Liver (tissue), 8 donors: ENCODE measurements at regions not wholly inside any gene's neighbourhood (a gene's known extent, or its start where the extent isn't known, plus 50 kb on each side); places are given as distances from the start of the nearest gene placed in this dataset.

Source experiments
- DNase-seq: peaks from one replicate; pipeline ENCODE4 v3.0.0-alpha.2; 2017; ENCODE audit warnings: low spot score
- H3K27ac ChIP-seq, 2 donors: one replicate each; pipeline ENCODE4 v1.7.0; 2013; ENCODE audit warnings: inconsistent platforms in 2 of 2, low read length in 2 of 2, control low read depth in 1 of 2, low read depth in 1 of 2, mild to moderate bottlenecking in 1 of 2
- H3K27me3 ChIP-seq, 4 donors: one replicate each; pipeline versions ENCODE4 v1.6.1 to v1.7.0; 2013; ENCODE audit warnings: low read length in 3 of 4, inconsistent platforms in 1 of 4, mild to moderate bottlenecking in 1 of 4, moderate library complexity in 1 of 4; ENCODE audit not compliant: control insufficient read depth in 4 of 4, insufficient read depth in 4 of 4
- H3K36me3 ChIP-seq, 4 donors: one replicate each; pipeline versions ENCODE4 v1.6.1 to v1.7.0; 2013; ENCODE audit warnings: low read length in 3 of 4, mild to moderate bottlenecking in 3 of 4, low read depth in 1 of 4, moderate library complexity in 1 of 4; ENCODE audit not compliant: control insufficient read depth in 4 of 4, insufficient read depth in 3 of 4
- H3K4me1 ChIP-seq, 4 donors: one replicate each; pipeline versions ENCODE4 v1.6.1 to v1.7.0; 2013; ENCODE audit warnings: low read length in 3 of 4, mild to moderate bottlenecking in 3 of 4, moderate library complexity in 1 of 4; ENCODE audit not compliant: control insufficient read depth in 4 of 4, insufficient read depth in 4 of 4
- H3K4me3 ChIP-seq, 3 donors: one replicate each; pipeline versions ENCODE4 v1.6.1 to v1.7.0; 2013; ENCODE audit warnings: low read length in 3 of 3, control low read depth in 1 of 3, low read depth in 1 of 3, mild to moderate bottlenecking in 1 of 3
- H3K9ac ChIP-seq, 2 donors: one replicate each; pipeline ENCODE4 v1.7.0; 2013; ENCODE audit warnings: low read length in 2 of 2, mild to moderate bottlenecking in 2 of 2, moderate library complexity in 2 of 2, control low read depth in 1 of 2, low read depth in 1 of 2
- H3K9me3 ChIP-seq, 4 donors: one replicate each; pipeline versions ENCODE4 v1.6.1 to v1.7.0; 2013; ENCODE audit warnings: low read length in 3 of 4; ENCODE audit not compliant: control insufficient read depth in 4 of 4
- CTCF ChIP-seq: fragments of 150-350 bp; IDR thresholded peaks from 2 replicates; pipeline ENCODE4 v1.5.1; 2017; ENCODE audit warnings: improper control_type of control experiment, low read depth, low read length; ENCODE audit not compliant: missing input control
- EGR1 ChIP-seq, 2 donors: IDR thresholded peaks; 2 replicates each; pipeline ENCODE4 v1.6.1; 2016 to 2018; ENCODE audit warnings: antibody characterized with exemption in 2 of 2, low read depth in 2 of 2
- FOXA1 ChIP-seq: IDR thresholded peaks from 2 replicates; pipeline ENCODE4 v1.6.1; 2016; ENCODE audit warnings: antibody characterized with exemption
- GABPA ChIP-seq, 2 donors: IDR thresholded peaks in 1 of 2; conservative IDR thresholded peaks in 1 of 2; 2 replicates each; pipeline ENCODE4 v1.6.1; 2016; ENCODE audit warnings: antibody characterized with exemption in 2 of 2, mild to moderate bottlenecking in 1 of 2, moderate library complexity in 1 of 2
- HNF4A ChIP-seq, 2 donors: conservative IDR thresholded peaks; 2 replicates each; pipeline ENCODE4 v1.6.1; 2016; ENCODE audit warnings: antibody characterized with exemption in 2 of 2, mild to moderate bottlenecking in 2 of 2
- HNF4G ChIP-seq: IDR thresholded peaks from 2 replicates; pipeline ENCODE4 v1.6.1; 2016; ENCODE audit warnings: antibody characterized with exemption
- MAX ChIP-seq: IDR thresholded peaks from 2 replicates; pipeline ENCODE4 v1.6.1; 2016; ENCODE audit warnings: antibody characterized with exemption
- NR2F2 ChIP-seq: IDR thresholded peaks from 2 replicates; pipeline ENCODE4 v1.6.1; 2016; ENCODE audit warnings: antibody characterized with exemption
- RAD21 ChIP-seq, 2 donors: IDR thresholded peaks; 2 replicates each; pipeline ENCODE4 v1.6.1; 2016; ENCODE audit warnings: antibody characterized with exemption in 2 of 2, mild to moderate bottlenecking in 2 of 2
- RXRA ChIP-seq, 2 donors: IDR thresholded peaks; 2 replicates each; pipeline ENCODE4 v1.6.1; 2017 to 2018; ENCODE audit warnings: antibody characterized with exemption in 2 of 2, mild to moderate bottlenecking in 1 of 2
- SP1 ChIP-seq: IDR thresholded peaks from 2 replicates; pipeline ENCODE4 v1.6.1; 2018; ENCODE audit warnings: antibody characterized with exemption, mild to moderate bottlenecking
- TAF1 ChIP-seq: conservative IDR thresholded peaks from 2 replicates; pipeline ENCODE4 v1.6.1; 2016; ENCODE audit warnings: antibody characterized with exemption, mild to moderate bottlenecking
- YY1 ChIP-seq: IDR thresholded peaks from 2 replicates; pipeline ENCODE4 v1.6.1; 2016; ENCODE audit warnings: antibody characterized with exemption, mild to moderate bottlenecking
- WGBS: extraction: QIAGEN DNeasy Blood & Tissue Kit; methylation state at CpG from one replicate; pipeline ENCODE4 v1.1.7; 2013; 5-methylcytosine and 5-hydroxymethylcytosine counted together
- TF ChIP-seq, protein P1 (sequence below): IDR thresholded peaks from 2 replicates; pipeline ENCODE4 v1.6.1; 2016; ENCODE audit warnings: antibody characterized with exemption
- TF ChIP-seq, protein P2 (sequence below): IDR thresholded peaks from 2 replicates; pipeline ENCODE4 v1.6.1; 2016; ENCODE audit warnings: antibody characterized with exemption
- donor health status: healthy.
- donor health status: healthy.
- donor health status: healthy.
- donor health status: healthy.
- donor health status: healthy.

DNA sequence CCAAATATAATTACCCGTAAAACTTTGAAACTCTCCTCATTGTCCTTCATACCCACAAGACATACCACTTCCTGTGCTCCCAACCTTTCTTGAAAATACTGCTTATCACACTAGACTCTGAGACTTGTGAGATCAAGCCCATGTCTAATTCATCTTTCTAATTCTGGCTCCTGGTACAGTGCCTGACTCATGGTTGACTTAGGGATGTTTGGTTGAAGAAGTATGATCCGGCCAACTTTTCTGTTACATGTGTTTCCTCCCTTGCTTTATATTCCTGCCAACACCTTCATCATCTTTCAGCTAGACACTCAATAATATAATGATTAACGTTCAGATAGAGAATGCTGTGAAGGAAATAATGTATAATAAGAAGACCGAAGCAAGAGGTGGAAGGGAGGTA, 58.2 kb downstream of the MEX3B start:
- no peaks in the 10 kb centered on the region for H3K27me3 ChIP-seq
- no peaks in the 10 kb centered on the region for H3K36me3 ChIP-seq
- H3K27ac ChIP-seq = no peak overlapping the region
- H3K9me3 ChIP-seq = peaks cover 2 to 7% (median 3%) of the 10 kb centered on the region in 4 donors
- TF ChIP-seq HNF4G (no peak), EGR1 (IDR thresholded peaks at IDR 0.05; ENCODE audit: low read depth in 2 of 2) (no peak), FOXA1 (no peak), TAF1 (no peak), RXRA (IDR thresholded peaks at IDR 0.05) (no peak), SP1 (no peak), NR2F2 (no peak), CTCF (no peak), HNF4A (conservative IDR thresholded peaks at IDR 0.05) (no peak), MAX (no peak)
- TF ChIP-seq, protein P1, sequence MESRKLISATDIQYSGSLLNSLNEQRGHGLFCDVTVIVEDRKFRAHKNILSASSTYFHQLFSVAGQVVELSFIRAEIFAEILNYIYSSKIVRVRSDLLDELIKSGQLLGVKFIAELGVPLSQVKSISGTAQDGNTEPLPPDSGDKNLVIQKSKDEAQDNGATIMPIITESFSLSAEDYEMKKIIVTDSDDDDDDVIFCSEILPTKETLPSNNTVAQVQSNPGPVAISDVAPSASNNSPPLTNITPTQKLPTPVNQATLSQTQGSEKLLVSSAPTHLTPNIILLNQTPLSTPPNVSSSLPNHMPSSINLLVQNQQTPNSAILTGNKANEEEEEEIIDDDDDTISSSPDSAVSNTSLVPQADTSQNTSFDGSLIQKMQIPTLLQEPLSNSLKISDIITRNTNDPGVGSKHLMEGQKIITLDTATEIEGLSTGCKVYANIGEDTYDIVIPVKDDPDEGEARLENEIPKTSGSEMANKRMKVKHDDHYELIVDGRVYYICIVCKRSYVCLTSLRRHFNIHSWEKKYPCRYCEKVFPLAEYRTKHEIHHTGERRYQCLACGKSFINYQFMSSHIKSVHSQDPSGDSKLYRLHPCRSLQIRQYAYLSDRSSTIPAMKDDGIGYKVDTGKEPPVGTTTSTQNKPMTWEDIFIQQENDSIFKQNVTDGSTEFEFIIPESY = no peak
- TF ChIP-seq, protein P2, sequence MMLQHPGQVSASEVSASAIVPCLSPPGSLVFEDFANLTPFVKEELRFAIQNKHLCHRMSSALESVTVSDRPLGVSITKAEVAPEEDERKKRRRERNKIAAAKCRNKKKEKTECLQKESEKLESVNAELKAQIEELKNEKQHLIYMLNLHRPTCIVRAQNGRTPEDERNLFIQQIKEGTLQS = no peak
- no peaks in the 10 kb centered on the region for H3K4me1 ChIP-seq
- WGBS = 82% methylated on average over 4 of the region's 4 CpGs
- no peak overlapping the region for H3K4me3 ChIP-seq
- DNase-seq = no peak
- no peak overlapping the region for H3K9ac ChIP-seq

- TF ChIP-seq YY1 (no peak), HNF4G (no peak), RAD21 (IDR thresholded peaks at IDR 0.05) (no peak), GABPA (IDR thresholded peaks at IDR 0.05 in 1 of 2, conservative IDR thresholded peaks at IDR 0.05 in 1 of 2) (no peak)
- TF ChIP-seq, protein P1 = no peak
- Histone ChIP-seq H3K9me3 (peaks cover 0 to under 1% (median 0%) of the 10 kb centered on the region in 4 donors), H3K27me3 (no peaks in the 10 kb centered on the region), H3K9ac (no peak overlapping the region), H3K36me3 (no peaks in the 10 kb centered on the region), H3K4me1 (no peaks in the 10 kb centered on the region), H3K27ac (no peak overlapping the region), H3K4me3 (no peak overlapping the region)
- DNase-seq = no peak
- 90% methylated on average over 10 of the region's 10 CpGs for WGBS
These were observed 62.3 kb downstream of the MEX3B start for GRCh38 chr15:81983497-81983896.
